Thyroid gland (tissue), 4 donors: ENCODE measurements at regions not wholly inside any gene's neighbourhood (a gene's known extent, or its start where the extent isn't known, plus 50 kb on each side); places are given as distances from the start of the nearest gene placed in this dataset.

Source experiments
- CTCF ChIP-seq, 6 experiments: fragments of 200-600 bp in 3 of 6; fragments of 450-650 bp in 3 of 6; sonication (generic) in 3 of 6; IDR thresholded peaks; one replicate each; pipeline ENCODE4 v1.5.1; 2016 to 2019; ENCODE audit warnings: antibody characterized with exemption in 6 of 6, mild to moderate bottlenecking in 2 of 6, inconsistent platforms in 1 of 6, moderate library complexity in 1 of 6
- POLR2A ChIP-seq, 2 donors: fragments of 450-650 bp; IDR thresholded peaks; one replicate each; pipeline ENCODE4 v1.6.1; 2017; ENCODE audit warnings: antibody characterized with exemption in 2 of 2, mild to moderate bottlenecking in 2 of 2, moderate library complexity in 1 of 2

DNA sequence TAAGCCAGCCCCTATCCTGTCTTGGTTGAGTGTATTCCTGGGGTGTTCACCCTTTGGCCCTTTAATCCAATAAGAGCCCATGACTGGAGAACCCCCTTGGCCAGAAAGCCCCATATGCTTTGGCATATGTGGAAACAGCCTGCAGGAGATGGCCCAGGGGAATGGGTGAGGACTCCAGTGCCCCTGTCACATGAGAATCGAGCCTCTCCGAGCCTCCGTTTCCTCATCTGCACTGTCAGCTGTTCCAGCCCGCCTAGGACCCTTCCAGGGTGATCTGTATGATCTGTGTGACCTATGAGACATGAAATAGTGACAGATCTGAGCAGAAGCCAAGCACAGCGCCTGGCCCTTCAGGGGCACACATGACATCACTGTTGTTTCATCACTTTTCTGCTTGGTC, 300.7 kb downstream of the ZNF536 start:
- TF ChIP-seq CTCF (IDR thresholded peaks at IDR 0.05) (no peak), POLR2A (IDR thresholded peaks at IDR 0.05) (no peak)
